NCI-H2107 treated with DMSO at 0.1 percent for 48 hours (cell line): ENCODE measurements at regions not wholly inside any gene's neighbourhood (a gene's known extent, or its start where the extent isn't known, plus 50 kb on each side); places are given as distances from the start of the nearest gene placed in this dataset.

ENCODE experiments used
- DNase-seq: peaks from one replicate; lab custom pipeline; 2025; ENCODE audit not compliant: unreplicated experiment; lab: John Stamatoyannopoulos, UW

DNA sequence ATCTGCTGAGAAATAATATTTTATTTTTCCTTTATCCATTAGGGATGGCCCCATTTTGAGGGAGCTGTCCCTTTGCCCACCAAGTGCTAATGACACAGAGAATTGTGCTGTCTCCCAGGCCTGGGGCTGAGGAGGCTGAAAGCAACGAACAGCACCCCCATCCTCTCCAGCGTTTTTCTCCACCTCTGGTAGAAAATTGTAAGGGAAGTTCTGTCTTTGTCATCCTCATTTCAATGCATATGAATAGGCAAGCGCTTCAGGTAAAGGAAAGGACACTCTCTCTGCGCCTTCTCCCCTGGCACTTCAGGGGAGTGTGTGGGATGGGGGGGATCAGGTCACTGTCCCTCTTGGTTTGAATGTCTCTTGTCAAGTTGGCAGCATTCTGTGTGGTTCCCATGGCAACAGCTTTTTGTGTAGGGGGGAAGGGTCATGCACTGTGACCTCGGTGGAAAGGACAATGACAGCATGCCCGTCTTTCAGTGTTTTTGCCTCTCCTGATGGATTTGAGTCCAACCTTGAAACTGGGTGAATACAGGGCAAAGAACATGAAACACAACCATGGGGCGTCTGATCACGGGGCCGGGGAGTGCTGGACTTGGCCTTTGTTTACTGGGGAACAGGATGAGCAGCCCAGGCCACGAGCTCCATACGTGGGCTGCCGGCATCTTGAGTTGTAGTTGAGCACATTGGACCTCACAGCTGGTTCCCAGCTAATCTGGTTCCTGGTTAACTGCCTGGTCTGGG, 230.2 kb downstream of the VRK1 start:
- DNase-seq, result no peak

DNA sequence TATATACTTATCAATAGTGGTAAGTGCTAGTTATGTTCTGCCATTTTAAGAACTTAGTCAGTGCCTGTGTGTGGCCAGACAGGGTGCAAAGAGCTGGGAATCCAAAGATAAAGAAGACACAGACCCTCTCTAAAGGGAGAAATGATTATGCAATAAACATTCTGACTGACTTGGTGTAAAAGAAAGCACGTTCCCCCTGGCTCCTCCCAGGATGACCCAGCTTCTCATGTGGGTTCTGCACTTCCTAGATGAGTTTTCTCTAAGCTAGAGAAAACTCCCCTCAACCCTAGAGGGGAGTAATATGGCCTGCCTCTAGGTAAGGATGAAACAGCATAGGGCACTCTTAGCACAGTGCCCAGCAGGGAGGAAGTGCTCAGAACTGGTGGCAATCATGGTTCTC, 231.2 kb downstream of the VRK1 start:
- DNase-seq, result no peak

GRCh38 chr14:97029800-97030199, 232.6 kb downstream of the VRK1 start:
- DNase-seq, result no peak

- no peak for DNase-seq
Observed at GRCh38 chr14:97031530-97031929, 234.3 kb downstream of the VRK1 start.

GRCh38 chr14:97033556-97034081, 236.4 kb downstream of the VRK1 start:
- DNase-seq, result no peak

DNA sequence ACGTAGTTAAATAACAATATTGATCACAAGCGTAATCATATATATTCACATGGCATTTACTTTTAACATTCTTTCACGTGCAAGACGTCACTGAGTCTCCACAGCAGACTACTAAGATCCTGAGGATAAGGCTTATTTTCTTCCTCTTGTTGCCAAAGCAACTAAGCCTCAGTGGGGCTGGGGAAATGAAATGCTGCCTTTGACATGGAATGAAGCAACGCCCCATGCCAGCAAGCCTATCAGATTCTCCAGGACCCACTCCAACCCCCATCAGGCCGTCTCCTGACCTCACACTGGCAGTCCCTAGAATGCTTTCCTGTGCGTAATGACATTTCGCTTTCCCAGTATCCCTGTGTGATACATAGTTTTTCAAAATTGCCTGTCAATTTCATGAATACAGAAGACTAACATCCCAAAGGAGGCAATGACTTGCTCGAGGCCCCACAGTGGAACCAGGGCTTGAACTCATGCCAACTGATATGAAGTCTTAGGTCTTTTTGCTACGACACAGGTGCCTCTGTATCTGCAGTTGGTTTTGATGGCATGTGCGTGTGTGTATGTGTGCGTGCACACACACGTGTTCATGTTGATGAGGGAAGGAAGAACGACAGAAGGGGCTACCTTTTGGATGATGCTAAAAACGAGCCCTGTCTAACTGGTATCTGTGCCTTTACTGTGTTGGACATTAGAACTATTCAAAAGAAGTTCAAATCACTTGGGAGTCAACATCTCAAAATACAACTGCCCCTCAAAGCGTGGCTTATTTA, 239.1 kb downstream of the VRK1 start:
- DNase-seq, result no peak

DNA sequence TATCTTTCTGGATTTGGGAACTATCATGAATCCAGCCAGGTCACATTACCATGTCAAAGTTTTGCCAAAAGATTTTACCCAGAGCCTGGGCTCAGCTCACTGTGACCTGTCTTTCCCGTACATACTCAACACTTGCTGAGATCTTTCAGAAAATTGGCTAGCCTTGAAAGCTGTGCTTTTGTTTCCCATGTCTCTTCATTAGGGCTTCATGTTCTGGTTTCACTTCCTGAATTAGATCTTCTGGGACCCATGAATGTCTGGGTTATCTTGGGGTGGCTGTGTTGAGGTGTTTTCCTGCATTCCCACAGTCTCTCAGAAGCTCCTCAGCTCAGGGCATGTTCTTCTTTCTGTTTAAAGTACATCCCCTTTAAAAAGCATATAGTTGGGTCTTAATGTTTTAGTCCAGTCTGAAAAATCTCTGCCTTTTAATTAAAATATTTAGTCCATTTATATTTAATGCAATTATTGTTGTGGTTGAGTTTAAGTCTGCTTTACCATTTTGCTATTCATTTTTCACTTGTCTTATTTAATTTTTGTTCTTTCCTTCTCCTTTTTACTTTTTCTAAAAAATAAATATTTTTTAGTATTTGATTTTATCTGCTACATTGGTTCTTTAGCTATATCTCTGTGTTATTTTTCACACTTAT, 242.7 kb downstream of the VRK1 start:
- no peak for DNase-seq

DNA sequence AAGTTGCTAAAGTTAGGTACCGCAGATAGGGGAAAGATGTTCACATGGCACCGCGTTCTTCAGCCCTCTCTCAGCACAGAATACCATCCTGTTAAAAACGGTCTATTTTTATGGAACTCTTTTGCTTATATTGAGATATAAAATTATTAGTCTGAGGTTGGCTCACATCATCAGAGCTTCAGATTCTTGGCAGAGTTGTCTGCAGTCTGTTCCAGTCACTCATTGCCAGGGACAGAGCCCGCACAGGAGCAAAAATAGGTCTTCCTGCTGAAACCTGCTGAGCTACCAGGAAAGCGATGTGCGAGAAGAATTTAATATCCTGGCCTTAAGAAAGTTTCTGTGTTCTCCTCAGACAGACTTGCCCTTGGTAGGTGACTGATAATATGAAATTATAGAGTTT, 249.8 kb downstream of the VRK1 start:
- DNase-seq, result no peak

GRCh38 chr14:97052001-97052400, 254.8 kb downstream of the VRK1 start:
- no peak for DNase-seq

DNA sequence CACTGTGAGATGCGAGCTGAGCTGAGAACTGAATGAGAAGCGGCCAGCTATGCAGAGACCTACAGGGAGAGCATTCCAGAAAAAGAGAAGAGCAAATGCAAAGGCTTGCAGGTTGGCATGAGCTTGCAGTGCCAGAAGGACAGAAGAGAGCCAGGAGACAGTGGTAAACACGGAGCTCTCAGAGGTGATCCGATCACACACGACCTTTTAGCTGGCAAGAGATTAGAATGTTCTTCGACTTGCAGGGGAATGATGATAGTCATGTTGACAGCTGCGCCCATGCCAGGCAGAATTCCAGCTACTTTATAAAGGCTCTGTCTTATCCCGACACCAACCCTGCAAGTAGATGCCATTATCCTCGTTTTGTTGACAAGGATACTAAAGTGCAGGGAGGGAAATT, 256.8 kb downstream of the VRK1 start:
- DNase-seq, result no peak

- DNase-seq, result no peak
Observed at GRCh38 chr14:97055355-97055754, 258.2 kb downstream of the VRK1 start.

- DNase-seq, result no peak
Observed at GRCh38 chr14:97056086-97056485, 258.9 kb downstream of the VRK1 start.

DNA sequence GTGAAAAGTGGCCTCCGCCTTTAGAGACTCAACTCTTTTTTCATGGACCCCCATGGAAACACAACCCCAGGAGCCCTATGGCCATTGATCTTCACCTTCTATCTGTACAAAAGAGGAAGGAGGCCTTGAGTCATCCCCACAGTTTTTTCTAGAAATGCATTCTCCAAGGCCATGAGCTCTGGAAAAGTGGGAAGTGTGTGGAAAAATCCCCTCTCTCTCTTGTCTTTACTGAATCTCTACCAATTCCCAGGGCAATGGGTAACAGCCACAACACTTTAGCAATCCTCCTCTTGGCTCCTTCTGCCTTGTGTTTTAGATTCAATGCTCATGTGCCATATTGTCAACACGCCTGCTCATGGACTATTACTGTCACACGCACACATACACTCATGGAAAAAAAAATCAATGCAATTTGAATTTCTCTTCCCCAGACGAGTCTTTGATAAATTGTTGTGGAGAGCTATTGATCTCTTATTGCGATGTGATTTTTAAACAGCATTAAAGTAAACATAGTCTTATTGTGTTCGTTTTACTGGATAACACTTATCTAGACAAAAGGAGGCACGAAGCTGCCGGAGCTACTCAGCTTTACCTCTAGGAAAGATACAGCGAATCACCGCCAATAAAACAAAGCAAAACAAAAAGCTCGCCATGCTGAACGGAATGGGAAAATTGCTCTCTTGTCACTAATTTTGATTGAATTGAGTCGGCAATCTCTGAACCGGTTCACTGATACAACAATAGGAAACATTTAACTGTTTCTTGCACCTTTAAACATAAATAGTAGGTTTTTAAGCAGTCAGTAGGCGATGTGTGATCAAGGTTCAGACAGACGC, 260.3 kb downstream of the VRK1 start:
- no peak for DNase-seq

DNA sequence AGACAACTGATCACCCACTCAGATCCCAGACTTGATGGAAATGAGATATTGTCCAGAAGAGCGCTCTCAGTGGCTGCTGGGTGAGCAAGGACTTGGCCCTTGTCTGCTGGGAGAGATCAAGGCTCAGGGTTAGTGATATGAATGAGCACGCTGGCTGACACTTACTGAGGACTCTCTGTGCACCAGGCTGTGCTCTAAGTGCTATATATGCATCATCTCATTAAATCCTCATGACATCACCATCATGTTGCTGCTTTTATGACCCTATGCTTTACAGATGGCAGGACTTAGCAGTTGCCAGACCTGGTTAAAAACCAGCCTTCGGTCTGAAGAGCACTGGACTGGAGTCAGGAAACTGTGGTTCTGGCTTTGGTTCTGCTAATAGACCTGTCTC, 260.9 kb downstream of the VRK1 start:
- DNase-seq, result no peak

DNA sequence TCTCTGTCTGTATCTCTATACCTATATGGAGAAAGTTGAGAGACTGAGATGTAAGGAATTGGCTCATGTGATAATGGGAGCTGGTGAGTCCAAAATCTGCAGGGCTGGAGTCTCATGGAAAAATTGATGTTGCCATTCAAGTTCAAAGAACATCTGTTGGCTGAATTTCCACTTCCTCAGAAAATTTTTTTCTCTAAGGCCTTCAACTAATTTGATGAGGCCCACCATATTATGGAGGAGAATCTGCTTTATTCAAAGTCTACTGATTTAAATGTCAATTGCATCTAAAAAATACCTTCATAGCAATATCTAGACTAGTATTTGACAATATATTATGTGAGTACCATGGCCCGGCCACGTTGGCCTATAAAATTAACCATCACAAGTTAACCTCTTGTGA, 261.4 kb downstream of the VRK1 start:
- DNase-seq, result no peak

DNA sequence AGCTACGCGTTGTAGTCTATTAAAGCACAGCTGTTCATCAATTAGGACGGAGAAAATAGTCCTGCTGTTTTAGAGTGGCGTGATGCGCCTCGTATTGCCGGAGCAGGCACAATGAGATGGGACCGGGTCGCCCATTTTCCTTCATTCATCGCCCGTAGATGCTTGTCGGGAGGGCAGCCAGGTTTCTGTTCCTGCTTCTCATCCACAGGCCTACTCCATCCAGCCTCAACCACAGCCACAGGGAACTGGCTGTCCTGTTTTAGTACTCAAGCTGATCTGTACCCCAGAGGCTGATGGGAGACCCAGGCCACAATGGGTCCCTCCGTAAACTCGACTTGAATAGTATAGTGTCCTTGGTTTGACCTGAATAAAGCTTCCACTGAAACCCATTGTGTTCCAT, 264.0 kb downstream of the VRK1 start:
- DNase-seq, result no peak

DNA sequence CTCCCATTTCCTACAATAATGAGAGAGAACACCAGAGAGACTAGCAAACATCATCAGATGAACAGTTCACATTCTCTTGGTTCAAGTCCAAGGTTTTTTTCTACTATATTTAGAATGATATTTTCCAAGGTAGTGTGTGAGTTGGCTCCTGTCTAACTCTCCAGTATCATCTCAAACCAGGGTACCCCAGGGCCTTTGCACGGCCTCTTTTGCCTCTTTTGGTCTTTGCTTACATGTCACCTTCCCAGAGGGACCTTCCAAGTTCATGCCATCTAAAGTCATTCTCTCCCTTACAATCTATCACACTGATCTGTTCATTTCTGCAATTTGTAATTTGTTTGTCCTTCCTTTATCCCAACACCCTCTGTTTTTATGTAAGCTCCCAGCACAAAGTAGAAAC, 264.5 kb downstream of the VRK1 start:
- no peak for DNase-seq

- no peak for DNase-seq
Observed at GRCh38 chr14:97065305-97066067, 268.3 kb downstream of the VRK1 start.

DNA sequence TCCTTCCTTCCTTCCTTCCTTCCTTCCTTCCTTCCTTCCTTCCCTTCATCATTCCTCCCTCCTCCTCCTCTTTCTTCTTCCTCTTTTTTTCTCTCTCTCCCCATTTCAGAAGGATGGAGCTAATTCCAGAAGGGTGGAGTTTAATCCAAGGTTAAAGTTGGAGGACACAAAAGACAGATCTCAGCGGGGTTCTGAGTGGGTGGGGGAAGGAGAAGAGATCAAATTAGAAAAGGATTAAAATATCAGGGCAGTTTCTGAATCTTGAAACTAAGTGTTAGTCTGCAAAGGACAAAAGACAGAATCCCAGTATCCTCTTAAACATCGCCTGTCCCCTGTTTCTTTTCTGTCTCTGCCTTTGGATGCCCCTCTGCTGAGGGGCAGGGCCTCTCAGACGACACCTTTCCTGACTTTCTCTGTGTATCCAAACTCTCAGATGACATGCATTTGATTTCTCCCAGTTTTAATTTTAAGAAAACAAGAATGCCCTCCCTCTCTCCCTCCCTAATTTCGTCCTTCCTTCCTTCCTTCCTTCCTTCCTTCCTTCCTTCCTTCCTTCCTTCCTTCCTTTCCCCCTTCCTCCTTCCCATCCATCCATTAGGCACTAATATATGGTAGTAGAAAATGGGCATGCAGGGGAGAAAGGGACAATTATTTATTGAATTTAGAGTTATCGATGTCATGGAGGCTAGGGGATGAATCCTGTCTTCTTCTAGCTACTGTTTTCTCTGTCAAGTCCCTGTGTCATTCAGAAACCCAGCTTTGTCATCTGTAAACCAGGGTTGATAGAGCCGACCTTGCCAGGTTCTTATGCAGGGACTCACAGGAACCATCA, 269.1 kb downstream of the VRK1 start:
- no peak for DNase-seq
